Globus pallidus (tissue), 1 donor: ENCODE measurements at regions not wholly inside any gene's neighbourhood (a gene's known extent, or its start where the extent isn't known, plus 50 kb on each side); places are given as distances from the start of the nearest gene placed in this dataset.
"Not testable (repeated sequence)": the region's sequence is repeated elsewhere in the genome, so short reads cannot be mapped to it uniquely, and the experiment has no call there.

ENCODE experiments used
- DNase-seq: peaks from one replicate; pipeline ENCODE4 v3.0.0-alpha.2; 2015; ENCODE audit warnings: low spot score

- DNase-seq, result no peak
Observed at GRCh38 chr5:91927439-91927838, 544.3 kb upstream of the ARRDC3 start.

- no peak for DNase-seq
Observed at GRCh38 chr5:91925249-91925648, 542.1 kb upstream of the ARRDC3 start.

GRCh38 chr5:91917037-91917814, 534.1 kb upstream of the ARRDC3 start:
- not testable (repeated sequence) for DNase-seq

GRCh38 chr5:91910655-91911054, 527.5 kb upstream of the ARRDC3 start:
- no peak for DNase-seq

- DNase-seq, result no peak
Observed at GRCh38 chr5:91910247-91910646, 527.1 kb upstream of the ARRDC3 start.

GRCh38 chr5:91906494-91906893, 523.4 kb upstream of the ARRDC3 start:
- DNase-seq, result no peak

- DNase-seq, result no peak
Observed at GRCh38 chr5:91906027-91906426, 522.9 kb upstream of the ARRDC3 start.

GRCh38 chr5:91898898-91899297, 515.8 kb upstream of the ARRDC3 start:
- DNase-seq, result no peak

- DNase-seq, result no peak
Observed at GRCh38 chr5:91898019-91898418, 514.9 kb upstream of the ARRDC3 start.

GRCh38 chr5:91888810-91889209, 505.7 kb upstream of the ARRDC3 start:
- no peak for DNase-seq

GRCh38 chr5:91885291-91886265, 502.5 kb upstream of the ARRDC3 start:
- DNase-seq, result no peak

GRCh38 chr5:91884036-91884435, 500.9 kb upstream of the ARRDC3 start:
- no peak for DNase-seq

- DNase-seq, result no peak
Observed at GRCh38 chr5:91875196-91875779, 492.2 kb upstream of the ARRDC3 start.

- no peak for DNase-seq
Observed at GRCh38 chr5:91867799-91868198, 484.7 kb upstream of the ARRDC3 start.

GRCh38 chr5:91865915-91866314, 482.8 kb upstream of the ARRDC3 start:
- no peak for DNase-seq

GRCh38 chr5:91864962-91865361, 481.8 kb upstream of the ARRDC3 start:
- no peak for DNase-seq

- DNase-seq, result no peak
Observed at GRCh38 chr5:91851670-91852069, 468.6 kb upstream of the ARRDC3 start.

- DNase-seq, result no peak
Observed at GRCh38 chr5:91850031-91850430, 466.9 kb upstream of the ARRDC3 start.

- DNase-seq, result no peak
Observed at GRCh38 chr5:91849069-91849468, 466.0 kb upstream of the ARRDC3 start.

- no peak for DNase-seq
Observed at GRCh38 chr5:91848453-91848852, 465.3 kb upstream of the ARRDC3 start.

GRCh38 chr5:91841423-91841822, 458.3 kb upstream of the ARRDC3 start:
- DNase-seq, result no peak

- no peak for DNase-seq
Observed at GRCh38 chr5:91840412-91840811, 457.3 kb upstream of the ARRDC3 start.

GRCh38 chr5:91839721-91840120, 456.6 kb upstream of the ARRDC3 start:
- DNase-seq, result no peak
